Body of pancreas (tissue), 4 donors: ENCODE measurements at regions not wholly inside any gene's neighbourhood (a gene's known extent, or its start where the extent isn't known, plus 50 kb on each side); places are given as distances from the start of the nearest gene placed in this dataset.

Experiments used
- POLR2A ChIP-seq, 3 donors: fragments of 450-650 bp; IDR thresholded peaks; one replicate each; pipeline ENCODE4 v1.6.1; 2016; ENCODE audit warnings: antibody characterized with exemption in 3 of 3, mild to moderate bottlenecking in 2 of 3
- TF ChIP-seq, protein P1 (sequence below), 7 experiments: fragments of 450-650 bp in 4 of 7; fragments of 200-600 bp in 3 of 7; sonication (generic) in 3 of 7; IDR thresholded peaks; one replicate each; pipeline ENCODE4 v1.5.1; 2016 to 2019; ENCODE audit warnings: antibody characterized with exemption in 7 of 7

DNA sequence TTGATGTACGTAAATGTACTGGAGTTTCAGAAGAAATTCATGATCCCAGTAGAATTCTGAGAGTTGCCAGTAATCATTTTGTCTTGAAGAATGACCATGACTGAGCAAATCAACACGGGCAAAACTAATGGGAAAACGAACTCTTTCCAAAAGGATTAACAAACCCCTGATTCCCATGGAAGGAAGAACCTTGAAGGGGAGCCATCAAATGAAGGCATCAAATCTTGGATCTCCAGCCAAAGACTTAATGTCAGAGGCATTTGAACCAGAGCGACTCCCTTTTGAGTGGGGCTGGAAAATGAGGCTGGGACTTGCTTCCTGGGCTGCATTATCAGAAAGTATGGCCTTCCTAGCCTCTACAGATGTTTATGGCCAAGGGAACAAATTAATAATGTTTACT is 364.4 kb upstream of the PRKCQ start:
- no peak for TF ChIP-seq POLR2A (IDR thresholded peaks at IDR 0.05)
- TF ChIP-seq, protein P1, sequence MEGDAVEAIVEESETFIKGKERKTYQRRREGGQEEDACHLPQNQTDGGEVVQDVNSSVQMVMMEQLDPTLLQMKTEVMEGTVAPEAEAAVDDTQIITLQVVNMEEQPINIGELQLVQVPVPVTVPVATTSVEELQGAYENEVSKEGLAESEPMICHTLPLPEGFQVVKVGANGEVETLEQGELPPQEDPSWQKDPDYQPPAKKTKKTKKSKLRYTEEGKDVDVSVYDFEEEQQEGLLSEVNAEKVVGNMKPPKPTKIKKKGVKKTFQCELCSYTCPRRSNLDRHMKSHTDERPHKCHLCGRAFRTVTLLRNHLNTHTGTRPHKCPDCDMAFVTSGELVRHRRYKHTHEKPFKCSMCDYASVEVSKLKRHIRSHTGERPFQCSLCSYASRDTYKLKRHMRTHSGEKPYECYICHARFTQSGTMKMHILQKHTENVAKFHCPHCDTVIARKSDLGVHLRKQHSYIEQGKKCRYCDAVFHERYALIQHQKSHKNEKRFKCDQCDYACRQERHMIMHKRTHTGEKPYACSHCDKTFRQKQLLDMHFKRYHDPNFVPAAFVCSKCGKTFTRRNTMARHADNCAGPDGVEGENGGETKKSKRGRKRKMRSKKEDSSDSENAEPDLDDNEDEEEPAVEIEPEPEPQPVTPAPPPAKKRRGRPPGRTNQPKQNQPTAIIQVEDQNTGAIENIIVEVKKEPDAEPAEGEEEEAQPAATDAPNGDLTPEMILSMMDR (IDR thresholded peaks at IDR 0.05), result no peak
